ENCODE measurements at regions not wholly inside any gene's neighbourhood (a gene's known extent, or its start where the extent isn't known, plus 50 kb on each side); places are given as distances from the start of the nearest gene placed in this dataset.

DNA sequence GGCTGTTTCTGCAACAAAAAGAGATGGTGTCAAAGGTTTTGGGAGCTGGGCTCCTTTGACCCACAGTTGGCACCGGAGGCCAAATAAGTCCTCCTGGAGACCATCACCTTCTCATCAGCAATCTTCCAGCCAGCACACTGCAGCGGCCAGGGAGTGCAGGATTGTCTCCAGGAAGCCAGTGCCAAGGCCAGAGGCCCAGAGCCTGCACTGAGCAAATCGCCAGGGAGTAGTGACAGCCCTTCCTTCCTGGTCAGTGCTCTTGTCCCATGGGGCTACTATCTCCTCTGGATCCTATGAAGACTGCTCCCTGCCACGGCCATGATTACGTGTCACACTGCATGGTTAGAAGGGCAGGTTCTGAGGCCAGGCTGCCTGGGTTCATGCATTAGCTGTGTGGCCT, 134.3 kb upstream of the CRHR1 start:
- TF ChIP-seq EZH2 (optimal IDR thresholded peaks at IDR 0.05; ENCODE audit: low read depth, low read length): no peak
- TF ChIP-seq CTCF (IDR thresholded peaks at IDR 0.05; ENCODE audit: low read length): no peak
- TF ChIP-seq EZH2phosphoT487 (IDR thresholded peaks at IDR 0.05; ENCODE audit: low read length): no peak
- H3K9me3 ChIP-seq (replicated peaks; ENCODE audit: insufficient read depth, low read length): no peaks in the 10 kb centered on the region
- no peak for DNase-seq
- no peaks in the 10 kb centered on the region for H3K9me2 ChIP-seq (replicated peaks; ENCODE audit: insufficient read depth, low read length)
- H3K36me3 ChIP-seq (replicated peaks; ENCODE audit: insufficient read depth, low read length): no peaks in the 10 kb centered on the region
- H3K79me2 ChIP-seq (ENCODE audit: low read length): no peaks in the 10 kb centered on the region
- no peaks in the 10 kb centered on the region for H4K20me1 ChIP-seq (ENCODE audit: insufficient read depth, low read length)
- H3K4me2 ChIP-seq (ENCODE audit: low read depth, low read length): no peak overlapping the region
- no peak overlapping the region for H3K9ac ChIP-seq (ENCODE audit: low read length)
- H3K4me3 ChIP-seq (ENCODE audit: low read length): no peak overlapping the region
- H3K4me1 ChIP-seq (ENCODE audit: low read length): no peaks in the 10 kb centered on the region
- H3K27me3 ChIP-seq (replicated peaks; ENCODE audit: insufficient read depth, low read length): no peaks in the 10 kb centered on the region; the same call in 1 of the 2 replicates
- H2AFZ ChIP-seq (ENCODE audit: low read length): no peak overlapping the region
- H3K27ac ChIP-seq (ENCODE audit: low read length): no peak overlapping the region
- no peaks in the 10 kb centered on the region for H3F3A ChIP-seq (ENCODE audit: insufficient read depth, low read length)

GRCh38 chr17:45650561-45650960, 133.6 kb upstream of the CRHR1 start:
- H3K27me3 ChIP-seq (replicated peaks; ENCODE audit: insufficient read depth, low read length): no peaks in the 10 kb centered on the region; the same call in 1 of the 2 replicates
- H3K9me2 ChIP-seq (replicated peaks; ENCODE audit: insufficient read depth, low read length): no peaks in the 10 kb centered on the region
- no peak overlapping the region for H3K4me3 ChIP-seq (ENCODE audit: low read length)
- H4K20me1 ChIP-seq (ENCODE audit: insufficient read depth, low read length): no peaks in the 10 kb centered on the region
- H3K4me2 ChIP-seq (ENCODE audit: low read depth, low read length): no peak overlapping the region
- H2AFZ ChIP-seq (ENCODE audit: low read length): no peak overlapping the region
- H3K36me3 ChIP-seq (replicated peaks; ENCODE audit: insufficient read depth, low read length): no peaks in the 10 kb centered on the region
- TF ChIP-seq EZH2phosphoT487 (IDR thresholded peaks at IDR 0.05; ENCODE audit: low read length): no peak
- TF ChIP-seq CTCF (IDR thresholded peaks at IDR 0.05; ENCODE audit: low read length): no peak
- TF ChIP-seq EZH2 (optimal IDR thresholded peaks at IDR 0.05; ENCODE audit: low read depth, low read length): no peak
- no peak overlapping the region for H3K27ac ChIP-seq (ENCODE audit: low read length)
- no peaks in the 10 kb centered on the region for H3K9me3 ChIP-seq (replicated peaks; ENCODE audit: insufficient read depth, low read length)
- no peak for DNase-seq
- no peak overlapping the region for H3K9ac ChIP-seq (ENCODE audit: low read length)
- no peaks in the 10 kb centered on the region for H3K4me1 ChIP-seq (ENCODE audit: low read length)
- H3K79me2 ChIP-seq (ENCODE audit: low read length): no peaks in the 10 kb centered on the region
- no peaks in the 10 kb centered on the region for H3F3A ChIP-seq (ENCODE audit: insufficient read depth, low read length)

DNA sequence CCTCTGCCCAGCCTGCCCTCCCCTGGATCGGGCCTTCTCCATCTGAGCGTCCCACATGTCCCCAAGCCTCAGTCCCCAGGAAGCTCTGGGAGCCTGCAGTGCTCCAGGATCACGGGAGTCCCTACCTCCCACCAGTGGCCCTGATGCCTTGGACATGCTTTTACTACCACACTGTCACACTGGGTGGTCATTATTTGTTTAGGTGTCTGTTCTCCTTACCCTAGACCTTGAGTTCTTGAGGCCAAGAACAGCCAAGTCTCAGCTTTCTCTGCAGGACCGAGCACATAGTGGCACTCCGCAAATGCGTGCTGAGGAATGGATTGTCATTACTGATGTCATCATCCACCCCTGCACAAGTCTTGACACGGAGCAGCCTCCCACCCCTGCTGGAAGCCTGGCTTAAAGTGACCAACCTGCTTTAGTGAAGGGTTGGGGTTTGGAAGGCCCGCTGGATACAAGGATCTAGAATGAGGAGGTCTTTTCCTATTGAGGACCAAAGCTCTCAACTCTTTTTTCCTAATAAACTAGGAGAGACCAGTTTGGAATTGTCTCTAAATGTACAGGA, 132.9 kb upstream of the CRHR1 start:
- H3K9me2 ChIP-seq (replicated peaks; ENCODE audit: insufficient read depth, low read length): no peaks in the 10 kb centered on the region
- H4K20me1 ChIP-seq (ENCODE audit: insufficient read depth, low read length): no peaks in the 10 kb centered on the region
- TF ChIP-seq EZH2 (optimal IDR thresholded peaks at IDR 0.05; ENCODE audit: low read depth, low read length) (no peak), EZH2phosphoT487 (IDR thresholded peaks at IDR 0.05; ENCODE audit: low read length) (no peak), CTCF (IDR thresholded peaks at IDR 0.05; ENCODE audit: low read length) (no peak)
- H3K4me2 ChIP-seq (ENCODE audit: low read depth, low read length): no peak overlapping the region
- no peaks in the 10 kb centered on the region for H3K9me3 ChIP-seq (replicated peaks; ENCODE audit: insufficient read depth, low read length)
- DNase-seq: no peak
- H3K79me2 ChIP-seq (ENCODE audit: low read length): no peaks in the 10 kb centered on the region
- H3K27me3 ChIP-seq (replicated peaks; ENCODE audit: insufficient read depth, low read length): no peaks in the 10 kb centered on the region; the same call in 1 of the 2 replicates
- H3K4me3 ChIP-seq (ENCODE audit: low read length): no peak overlapping the region
- H3K9ac ChIP-seq (ENCODE audit: low read length): no peak overlapping the region
- H3K36me3 ChIP-seq (replicated peaks; ENCODE audit: insufficient read depth, low read length): no peaks in the 10 kb centered on the region
- no peaks in the 10 kb centered on the region for H3K4me1 ChIP-seq (ENCODE audit: low read length)
- H2AFZ ChIP-seq (ENCODE audit: low read length): no peak overlapping the region
- H3F3A ChIP-seq (ENCODE audit: insufficient read depth, low read length): no peaks in the 10 kb centered on the region
- no peak overlapping the region for H3K27ac ChIP-seq (ENCODE audit: low read length)

Measured in MM.1S (cell line).